ENCODE measurements at regions not wholly inside any gene's neighbourhood (a gene's known extent, or its start where the extent isn't known, plus 50 kb on each side); places are given as distances from the start of the nearest gene placed in this dataset.

- TF ChIP-seq, protein P1, sequence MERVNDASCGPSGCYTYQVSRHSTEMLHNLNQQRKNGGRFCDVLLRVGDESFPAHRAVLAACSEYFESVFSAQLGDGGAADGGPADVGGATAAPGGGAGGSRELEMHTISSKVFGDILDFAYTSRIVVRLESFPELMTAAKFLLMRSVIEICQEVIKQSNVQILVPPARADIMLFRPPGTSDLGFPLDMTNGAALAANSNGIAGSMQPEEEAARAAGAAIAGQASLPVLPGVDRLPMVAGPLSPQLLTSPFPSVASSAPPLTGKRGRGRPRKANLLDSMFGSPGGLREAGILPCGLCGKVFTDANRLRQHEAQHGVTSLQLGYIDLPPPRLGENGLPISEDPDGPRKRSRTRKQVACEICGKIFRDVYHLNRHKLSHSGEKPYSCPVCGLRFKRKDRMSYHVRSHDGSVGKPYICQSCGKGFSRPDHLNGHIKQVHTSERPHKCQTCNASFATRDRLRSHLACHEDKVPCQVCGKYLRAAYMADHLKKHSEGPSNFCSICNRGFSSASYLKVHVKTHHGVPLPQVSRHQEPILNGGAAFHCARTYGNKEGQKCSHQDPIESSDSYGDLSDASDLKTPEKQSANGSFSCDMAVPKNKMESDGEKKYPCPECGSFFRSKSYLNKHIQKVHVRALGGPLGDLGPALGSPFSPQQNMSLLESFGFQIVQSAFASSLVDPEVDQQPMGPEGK (CRISPR knock-in tag; IDR thresholded peaks at IDR 0.05; ENCODE audit: borderline replicate concordance): no peak
- TF ChIP-seq ZFP3 (CRISPR knock-in tag; IDR thresholded peaks at IDR 0.05) (no peak), PPARA (CRISPR knock-in tag; IDR thresholded peaks at IDR 0.05; ENCODE audit: borderline replicate concordance) (no peak), ZNF565 (CRISPR knock-in tag; conservative IDR thresholded peaks at IDR 0.05; ENCODE audit: low read depth) (no peak), OSR1 (CRISPR knock-in tag; IDR thresholded peaks at IDR 0.05) (no peak), ZNF70 (CRISPR knock-in tag; IDR thresholded peaks at IDR 0.05) (no peak), ARNTL (CRISPR knock-in tag; IDR thresholded peaks at IDR 0.05; ENCODE audit: borderline replicate concordance, low read depth) (no peak), SNAI2 (CRISPR knock-in tag; IDR thresholded peaks at IDR 0.05) (no peak), ISL1 (CRISPR knock-in tag; IDR thresholded peaks at IDR 0.05) (no peak), ZNF8 (CRISPR knock-in tag; IDR thresholded peaks at IDR 0.05) (no peak), RARB (CRISPR knock-in tag; IDR thresholded peaks at IDR 0.05) (no peak)
- TF ChIP-seq, protein P2, sequence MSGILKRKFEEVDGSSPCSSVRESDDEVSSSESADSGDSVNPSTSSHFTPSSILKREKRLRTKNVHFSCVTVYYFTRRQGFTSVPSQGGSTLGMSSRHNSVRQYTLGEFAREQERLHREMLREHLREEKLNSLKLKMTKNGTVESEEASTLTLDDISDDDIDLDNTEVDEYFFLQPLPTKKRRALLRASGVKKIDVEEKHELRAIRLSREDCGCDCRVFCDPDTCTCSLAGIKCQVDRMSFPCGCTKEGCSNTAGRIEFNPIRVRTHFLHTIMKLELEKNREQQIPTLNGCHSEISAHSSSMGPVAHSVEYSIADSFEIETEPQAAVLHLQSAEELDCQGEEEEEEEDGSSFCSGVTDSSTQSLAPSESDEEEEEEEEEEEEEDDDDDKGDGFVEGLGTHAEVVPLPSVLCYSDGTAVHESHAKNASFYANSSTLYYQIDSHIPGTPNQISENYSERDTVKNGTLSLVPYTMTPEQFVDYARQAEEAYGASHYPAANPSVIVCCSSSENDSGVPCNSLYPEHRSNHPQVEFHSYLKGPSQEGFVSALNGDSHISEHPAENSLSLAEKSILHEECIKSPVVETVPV (CRISPR knock-in tag; IDR thresholded peaks at IDR 0.05): no peak
- TF ChIP-seq, protein P3, sequence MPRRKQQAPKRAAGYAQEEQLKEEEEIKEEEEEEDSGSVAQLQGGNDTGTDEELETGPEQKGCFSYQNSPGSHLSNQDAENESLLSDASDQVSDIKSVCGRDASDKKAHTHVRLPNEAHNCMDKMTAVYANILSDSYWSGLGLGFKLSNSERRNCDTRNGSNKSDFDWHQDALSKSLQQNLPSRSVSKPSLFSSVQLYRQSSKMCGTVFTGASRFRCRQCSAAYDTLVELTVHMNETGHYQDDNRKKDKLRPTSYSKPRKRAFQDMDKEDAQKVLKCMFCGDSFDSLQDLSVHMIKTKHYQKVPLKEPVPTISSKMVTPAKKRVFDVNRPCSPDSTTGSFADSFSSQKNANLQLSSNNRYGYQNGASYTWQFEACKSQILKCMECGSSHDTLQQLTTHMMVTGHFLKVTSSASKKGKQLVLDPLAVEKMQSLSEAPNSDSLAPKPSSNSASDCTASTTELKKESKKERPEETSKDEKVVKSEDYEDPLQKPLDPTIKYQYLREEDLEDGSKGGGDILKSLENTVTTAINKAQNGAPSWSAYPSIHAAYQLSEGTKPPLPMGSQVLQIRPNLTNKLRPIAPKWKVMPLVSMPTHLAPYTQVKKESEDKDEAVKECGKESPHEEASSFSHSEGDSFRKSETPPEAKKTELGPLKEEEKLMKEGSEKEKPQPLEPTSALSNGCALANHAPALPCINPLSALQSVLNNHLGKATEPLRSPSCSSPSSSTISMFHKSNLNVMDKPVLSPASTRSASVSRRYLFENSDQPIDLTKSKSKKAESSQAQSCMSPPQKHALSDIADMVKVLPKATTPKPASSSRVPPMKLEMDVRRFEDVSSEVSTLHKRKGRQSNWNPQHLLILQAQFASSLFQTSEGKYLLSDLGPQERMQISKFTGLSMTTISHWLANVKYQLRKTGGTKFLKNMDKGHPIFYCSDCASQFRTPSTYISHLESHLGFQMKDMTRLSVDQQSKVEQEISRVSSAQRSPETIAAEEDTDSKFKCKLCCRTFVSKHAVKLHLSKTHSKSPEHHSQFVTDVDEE (CRISPR knock-in tag; IDR thresholded peaks at IDR 0.05): no peak
Observed at GRCh38 chr15:58293622-58294550, 137.9 kb upstream of the LIPC start.
